ENCODE measurements at regions not wholly inside any gene's neighbourhood (a gene's known extent, or its start where the extent isn't known, plus 50 kb on each side); places are given as distances from the start of the nearest gene placed in this dataset.
A peak's percentile ranks its signal among the peaks of the same experiment; 100 is the strongest.

DNA sequence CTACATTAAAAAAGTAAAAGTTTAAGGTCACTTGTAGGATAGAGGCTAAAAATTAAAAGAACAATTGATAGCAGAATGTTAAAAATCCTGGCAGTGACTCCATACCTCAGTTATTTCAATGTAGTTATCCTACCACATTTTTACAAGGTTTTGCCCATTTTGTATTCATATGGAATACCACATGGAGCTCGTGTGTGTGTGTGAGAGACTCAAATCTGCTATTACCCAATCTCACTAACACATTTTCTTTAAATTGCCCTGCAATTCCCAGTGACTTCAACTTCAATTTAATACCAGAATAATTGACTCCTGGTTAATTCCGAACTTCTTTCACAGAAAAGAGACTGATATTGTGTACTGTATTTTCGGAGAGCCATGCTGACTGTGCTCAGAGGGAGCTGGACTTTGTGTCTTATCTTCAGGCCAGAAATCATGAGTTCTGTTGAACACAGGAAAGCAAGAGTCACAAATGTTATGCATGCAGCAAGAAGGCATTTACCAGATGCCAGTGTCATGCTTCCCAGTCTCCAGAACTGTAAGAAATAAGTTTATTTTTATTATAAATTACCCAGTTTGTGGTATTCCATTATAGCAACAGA is 529.0 kb upstream of the NECTIN3 start:
- H3K4me3 ChIP-seq (ENCODE audit: low read depth, low read length): no peak overlapping the region
- DNase-seq (ENCODE audit: low read depth): no peak
- TF ChIP-seq, protein P1, sequence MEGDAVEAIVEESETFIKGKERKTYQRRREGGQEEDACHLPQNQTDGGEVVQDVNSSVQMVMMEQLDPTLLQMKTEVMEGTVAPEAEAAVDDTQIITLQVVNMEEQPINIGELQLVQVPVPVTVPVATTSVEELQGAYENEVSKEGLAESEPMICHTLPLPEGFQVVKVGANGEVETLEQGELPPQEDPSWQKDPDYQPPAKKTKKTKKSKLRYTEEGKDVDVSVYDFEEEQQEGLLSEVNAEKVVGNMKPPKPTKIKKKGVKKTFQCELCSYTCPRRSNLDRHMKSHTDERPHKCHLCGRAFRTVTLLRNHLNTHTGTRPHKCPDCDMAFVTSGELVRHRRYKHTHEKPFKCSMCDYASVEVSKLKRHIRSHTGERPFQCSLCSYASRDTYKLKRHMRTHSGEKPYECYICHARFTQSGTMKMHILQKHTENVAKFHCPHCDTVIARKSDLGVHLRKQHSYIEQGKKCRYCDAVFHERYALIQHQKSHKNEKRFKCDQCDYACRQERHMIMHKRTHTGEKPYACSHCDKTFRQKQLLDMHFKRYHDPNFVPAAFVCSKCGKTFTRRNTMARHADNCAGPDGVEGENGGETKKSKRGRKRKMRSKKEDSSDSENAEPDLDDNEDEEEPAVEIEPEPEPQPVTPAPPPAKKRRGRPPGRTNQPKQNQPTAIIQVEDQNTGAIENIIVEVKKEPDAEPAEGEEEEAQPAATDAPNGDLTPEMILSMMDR (conservative IDR thresholded peaks at IDR 0.05; ENCODE audit: low read depth, low read length): no peak

DNA sequence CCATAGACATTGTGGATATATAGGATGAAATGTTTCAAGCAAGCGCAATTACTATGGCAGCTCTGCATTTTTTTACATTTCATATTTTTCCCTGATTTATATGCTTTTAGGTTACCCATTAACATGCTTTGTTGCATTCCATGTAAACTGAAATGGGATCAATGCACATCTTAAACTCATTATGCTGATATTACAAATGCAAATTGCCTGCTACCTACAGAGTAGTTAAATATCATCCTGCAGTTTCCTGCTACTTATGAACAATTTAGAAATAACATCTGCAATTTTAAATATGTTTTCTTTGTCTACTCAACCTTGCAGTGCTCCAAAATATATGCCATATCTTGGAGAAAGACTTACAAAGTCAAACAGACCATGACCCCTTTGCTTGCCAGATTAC is 526.9 kb upstream of the NECTIN3 start:
- no peak overlapping the region for H3K4me3 ChIP-seq (ENCODE audit: low read depth, low read length)
- no peak for DNase-seq (ENCODE audit: low read depth)

DNA sequence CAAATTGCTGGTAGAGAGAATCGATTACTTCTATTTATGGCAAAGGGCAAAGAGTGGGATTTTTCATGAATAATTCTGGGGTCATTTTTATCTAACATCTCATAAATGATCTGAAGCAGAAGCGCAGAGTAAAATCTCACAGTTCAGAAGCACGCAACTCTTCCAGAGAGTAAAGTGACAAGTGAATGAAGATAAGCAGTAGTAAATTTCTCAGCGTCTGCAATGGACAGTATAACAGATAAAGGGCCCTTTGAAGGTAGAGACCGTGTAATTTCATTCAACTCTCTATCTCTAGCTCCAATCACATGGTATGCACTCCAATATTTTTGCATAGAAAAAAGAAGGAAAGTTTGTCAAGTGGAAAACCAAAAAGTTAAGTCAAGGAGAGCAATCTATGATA is 521.1 kb upstream of the NECTIN3 start:
- TF ChIP-seq, protein P1 (conservative IDR thresholded peaks at IDR 0.05; ENCODE audit: low read depth, low read length): no peak
- DNase-seq (ENCODE audit: low read depth): no peak
- no peak overlapping the region for H3K4me3 ChIP-seq (ENCODE audit: low read depth, low read length)

More for the DNA sequence above, 526.9 kb upstream of the NECTIN3 start:
- TF ChIP-seq, protein P1 (conservative IDR thresholded peaks at IDR 0.05; ENCODE audit: low read depth, low read length): no peak

DNA sequence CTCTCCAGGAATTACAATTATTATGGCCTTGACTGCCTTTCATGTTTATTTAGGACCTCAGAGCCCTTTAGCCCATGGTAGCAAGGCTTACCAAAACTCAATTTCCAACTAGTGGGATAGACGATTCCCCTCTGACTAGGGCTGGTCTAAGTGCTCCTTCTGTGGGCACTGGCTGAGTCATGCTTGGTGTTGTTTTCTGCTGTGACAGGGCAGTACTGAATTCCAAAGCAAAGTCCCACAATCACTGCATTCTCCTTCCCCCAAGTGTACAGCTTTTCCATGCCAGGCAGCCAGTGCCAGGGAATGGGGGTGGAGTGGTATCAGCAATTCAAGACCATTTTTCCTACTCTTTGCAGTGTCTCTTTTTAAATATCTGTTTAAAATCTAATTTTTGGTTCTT is 509.0 kb upstream of the NECTIN3 start:
- peak; percentile 20 for DNase-seq (ENCODE audit: low read depth)
- TF ChIP-seq, protein P1 (conservative IDR thresholded peaks at IDR 0.05; ENCODE audit: low read depth, low read length): no peak
- H3K4me3 ChIP-seq (ENCODE audit: low read depth, low read length): no peak overlapping the region

DNA sequence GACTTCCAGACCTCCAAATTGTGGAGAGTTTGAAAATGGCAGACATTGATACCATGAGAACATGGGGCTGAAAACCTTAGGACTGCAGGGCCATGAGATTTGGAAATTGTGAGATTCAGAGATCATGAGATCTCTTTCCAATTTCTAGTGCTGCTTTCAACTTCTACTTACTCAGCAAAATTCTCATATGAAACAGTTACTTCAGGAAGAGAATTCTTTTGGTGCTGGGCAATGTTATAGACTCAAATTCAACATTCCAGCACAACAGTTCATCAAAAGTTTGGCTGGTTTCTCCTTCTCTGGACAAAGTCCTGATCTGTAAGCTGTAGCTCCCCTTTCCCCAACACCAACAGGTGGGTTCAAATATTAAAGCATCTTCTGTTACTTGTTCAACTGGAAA is 506.9 kb upstream of the NECTIN3 start:
- TF ChIP-seq, protein P1 (conservative IDR thresholded peaks at IDR 0.05; ENCODE audit: low read depth, low read length): no peak
- no peak for DNase-seq (ENCODE audit: low read depth)
- no peak overlapping the region for H3K4me3 ChIP-seq (ENCODE audit: low read depth, low read length)

DNA sequence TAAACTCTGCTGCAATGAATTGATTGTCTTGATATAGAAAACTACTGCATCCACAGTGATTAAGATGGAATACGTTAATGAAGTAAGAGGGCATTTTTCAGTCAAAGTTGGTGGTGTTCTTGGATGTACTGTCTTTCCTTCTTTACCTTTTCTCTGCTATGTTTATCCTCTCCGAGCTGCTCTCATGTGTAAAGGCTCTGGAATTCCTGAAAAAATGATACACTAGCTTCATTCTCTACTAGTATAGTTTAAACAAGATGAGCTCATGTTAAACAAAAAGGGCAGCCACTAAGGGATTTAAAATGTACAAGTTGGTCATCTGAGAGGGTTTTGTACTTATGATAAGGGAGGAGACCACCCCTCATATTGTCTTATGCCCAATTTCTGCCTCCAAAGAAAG is 504.6 kb upstream of the NECTIN3 start:
- TF ChIP-seq, protein P1 (conservative IDR thresholded peaks at IDR 0.05; ENCODE audit: low read depth, low read length): no peak
- H3K4me3 ChIP-seq (ENCODE audit: low read depth, low read length): no peak overlapping the region
- DNase-seq (ENCODE audit: low read depth): no peak

DNA sequence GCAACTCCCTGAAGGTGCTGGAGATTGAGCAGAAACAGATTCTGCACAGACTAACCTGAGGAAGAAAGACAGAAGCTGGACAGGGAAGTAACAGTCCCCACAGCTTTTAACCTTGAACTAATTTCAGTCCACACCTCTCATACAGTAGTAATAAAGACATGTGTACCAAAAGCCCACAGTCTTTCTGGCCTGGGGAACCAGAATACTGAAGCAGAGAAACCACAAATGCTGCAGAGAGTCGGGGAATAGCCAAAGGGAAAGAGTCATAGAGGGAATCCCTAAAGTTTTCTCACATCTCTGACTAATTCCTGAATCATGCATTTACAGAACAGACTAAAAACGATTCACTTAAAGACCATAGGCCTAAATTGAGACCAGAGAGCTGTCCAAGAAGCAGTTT is 503.4 kb upstream of the NECTIN3 start:
- peak; percentile 54 for DNase-seq (ENCODE audit: low read depth)
- TF ChIP-seq, protein P1 (conservative IDR thresholded peaks at IDR 0.05; ENCODE audit: low read depth, low read length): no peak

More for the DNA sequence above, 503.4 kb upstream of the NECTIN3 start:
- H3K4me3 ChIP-seq (ENCODE audit: low read depth, low read length): no peak overlapping the region

Measured in epithelial cell of proximal tubule (primary cell).